Omental fat pad (tissue), 3 donors: ENCODE measurements at regions not wholly inside any gene's neighbourhood (a gene's known extent, or its start where the extent isn't known, plus 50 kb on each side); places are given as distances from the start of the nearest gene placed in this dataset.
"Not testable (repeated sequence)": the region's sequence is repeated elsewhere in the genome, so short reads cannot be mapped to it uniquely, and the experiment has no call there.

Experiments
- ATAC-seq: fragments of 150-250 bp; one replicate; pipeline ENCODE4 v1.9.1; 2016; ENCODE audit warnings: mild to moderate bottlenecking, moderate library complexity; ENCODE audit not compliant: low FRiP score
- DNase-seq: peaks from one replicate; pipeline ENCODE4 v3.0.0-alpha.2; 2019; ENCODE audit warnings: low spot score
- CTCF ChIP-seq, 3 donors: fragments of 450-650 bp; IDR thresholded peaks; one replicate each; pipeline ENCODE4 v1.5.1; 2016 to 2017; ENCODE audit warnings: antibody characterized with exemption in 3 of 3, mild to moderate bottlenecking in 3 of 3, moderate library complexity in 2 of 3

GRCh38 chr11:121358760-121359159, 66.2 kb downstream of the SC5D start:
- ATAC-seq (no peak), DNase-seq (no peak)
- no peak for TF ChIP-seq CTCF (IDR thresholded peaks at IDR 0.05)

GRCh38 chr11:121359591-121359990, 67.0 kb downstream of the SC5D start:
- DNase-seq (no peak), ATAC-seq (no peak)
- no peak for TF ChIP-seq CTCF (IDR thresholded peaks at IDR 0.05)

DNA sequence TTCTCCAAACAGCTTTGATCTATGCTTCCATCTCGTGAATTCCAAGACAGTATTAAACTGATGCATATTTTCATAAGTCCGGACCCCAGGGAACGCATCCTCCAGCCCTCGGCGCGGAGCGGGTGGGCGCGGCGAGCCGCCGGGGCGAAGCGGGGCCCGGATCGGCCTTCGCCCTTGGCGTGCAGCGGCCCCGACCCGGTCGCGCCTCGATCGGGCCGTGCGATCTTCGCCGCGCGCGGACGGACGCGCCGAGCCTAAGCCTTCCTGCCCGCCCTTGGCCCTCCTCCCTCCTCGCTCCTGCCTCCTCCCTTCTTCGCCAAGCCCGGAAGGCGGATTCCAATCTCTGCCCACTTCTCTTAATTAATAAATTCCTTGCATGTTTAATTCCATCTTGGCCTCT, 70.4 kb downstream of the SC5D start:
- ATAC-seq, DNase-seq: not testable (repeated sequence)

GRCh38 chr11:121365304-121365703, 72.7 kb downstream of the SC5D start:
- no peak for DNase-seq
- no peak for TF ChIP-seq CTCF (IDR thresholded peaks at IDR 0.05)
- ATAC-seq = no peak

- no peak for DNase-seq
- no peak for TF ChIP-seq CTCF (IDR thresholded peaks at IDR 0.05)
- no peak for ATAC-seq
Observed at GRCh38 chr11:121366038-121366437, 73.5 kb downstream of the SC5D start.

DNA sequence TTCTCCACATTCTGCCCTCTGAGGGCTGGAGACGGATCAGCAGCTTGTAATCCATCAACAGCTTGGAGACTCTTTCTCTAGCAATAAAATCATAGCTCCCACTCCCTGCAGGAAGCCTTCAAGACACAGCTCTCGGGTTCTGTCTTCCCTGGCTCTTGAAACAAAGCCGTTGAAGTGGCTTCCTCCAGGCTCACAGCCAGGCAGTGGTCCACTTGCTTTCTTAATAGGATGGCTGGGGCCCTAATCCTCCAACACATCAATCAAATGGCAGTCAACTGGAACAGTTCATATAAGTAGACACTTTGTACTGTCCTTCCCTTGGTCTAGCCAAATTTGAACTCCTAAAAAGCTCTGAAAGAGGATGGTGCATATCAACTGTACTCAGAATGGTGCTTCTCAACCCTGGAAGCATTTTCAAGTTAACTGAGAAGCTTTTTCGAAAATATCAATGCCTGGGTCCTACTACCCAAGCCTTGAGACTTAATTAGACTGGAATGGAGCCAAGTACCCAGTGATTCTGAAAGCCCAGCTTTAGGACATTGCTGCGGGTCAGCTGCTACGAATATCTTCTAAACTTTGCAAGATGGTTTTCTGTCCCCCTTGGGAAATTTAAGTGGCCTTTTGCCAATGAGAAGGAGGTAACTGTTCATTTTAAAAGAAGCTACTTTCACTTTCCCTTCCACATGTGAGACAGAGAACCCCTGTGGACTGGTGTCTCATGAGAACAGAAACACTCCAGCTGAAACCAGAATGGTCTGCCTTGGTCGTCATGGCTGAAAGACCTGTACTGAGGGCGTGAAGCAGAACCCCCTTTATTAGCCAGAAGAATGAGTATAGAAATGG, 74.7 kb downstream of the SC5D start:
- TF ChIP-seq CTCF (IDR thresholded peaks at IDR 0.05) = no peak
- ATAC-seq = peak; percentile 26
- no peak for DNase-seq

GRCh38 chr11:121367844-121368225, 75.3 kb downstream of the SC5D start:
- no peak for TF ChIP-seq CTCF (IDR thresholded peaks at IDR 0.05)
- DNase-seq = no peak

More at GRCh38 chr11:121367844-121368225, 75.3 kb downstream of the SC5D start:
- ATAC-seq = no peak
